Smooth muscle cell (in vitro differentiated cells): ENCODE measurements at regions not wholly inside any gene's neighbourhood (a gene's known extent, or its start where the extent isn't known, plus 50 kb on each side); places are given as distances from the start of the nearest gene placed in this dataset.
"Not testable (repeated sequence)": the region's sequence is repeated elsewhere in the genome, so short reads cannot be mapped to it uniquely, and the experiment has no call there.

Experiments
- DNase-seq: peaks from one replicate; lab custom pipeline; 2025; ENCODE audit not compliant: unreplicated experiment; lab: John Stamatoyannopoulos, UW
- H2AFZ ChIP-seq: fragments of 200-600 bp; sonication (generic); 2 replicates; pipeline ENCODE4 v1.6.0; 2016; ENCODE audit warnings: antibody characterized with exemption, low read depth, mild to moderate bottlenecking
- H3F3A ChIP-seq: fragments of 200-600 bp; sonication (generic); 2 replicates; pipeline ENCODE4 v1.6.0; 2017; ENCODE audit warnings: antibody characterized with exemption, low read depth
- H3K27ac ChIP-seq: fragments of 200-600 bp; sonication (generic); 2 replicates; pipeline ENCODE4 v1.5.1; 2016; ENCODE audit warnings: low read depth, mild to moderate bottlenecking
- H3K27me3 ChIP-seq: fragments of 200-600 bp; sonication (generic); 2 replicates; pipeline ENCODE4 v1.6.1; 2016; ENCODE audit warnings: low read depth, mild to moderate bottlenecking
- H3K36me3 ChIP-seq: fragments of 200-600 bp; sonication (generic); 2 replicates; pipeline ENCODE4 v1.5.1; 2016; ENCODE audit warnings: low read depth
- H3K4me1 ChIP-seq: fragments of 200-600 bp; sonication (generic); 2 replicates; pipeline ENCODE4 v1.5.1; 2016; ENCODE audit warnings: low read depth
- H3K4me2 ChIP-seq: fragments of 200-600 bp; sonication (generic); 2 replicates; pipeline ENCODE4 v1.6.0; 2016; ENCODE audit warnings: mild to moderate bottlenecking
- H3K4me3 ChIP-seq: fragments of 200-600 bp; sonication (generic); 2 replicates; pipeline ENCODE4 v1.5.1; 2016; ENCODE audit warnings: mild to moderate bottlenecking
- H3K79me2 ChIP-seq: fragments of 200-600 bp; sonication (generic); 2 replicates; pipeline ENCODE4 v1.6.0; 2016; ENCODE audit warnings: low read depth, mild to moderate bottlenecking
- H3K9ac ChIP-seq: fragments of 200-600 bp; sonication (generic); 2 replicates; pipeline ENCODE4 v1.6.0; 2016; ENCODE audit warnings: low read depth
- H3K9me3 ChIP-seq: fragments of 200-600 bp; sonication (generic); replicated peaks from 2 replicates; pipeline ENCODE4 v1.5.1; 2016; ENCODE audit warnings: low read depth
- H4K20me1 ChIP-seq: fragments of 200-600 bp; sonication (generic); 2 replicates; pipeline ENCODE4 v1.6.0; 2016; ENCODE audit warnings: low read depth
- WGBS: methylation state at CpG from one replicate; pipeline ENCODE4 v1.1.7; 2016; ENCODE audit warnings: low lambda C conversion rate; 5-methylcytosine and 5-hydroxymethylcytosine counted together
- TF ChIP-seq, protein P1 (sequence below): fragments of 200-600 bp; sonication (generic); IDR thresholded peaks from 2 replicates; pipeline ENCODE4 v1.5.1; 2017; ENCODE audit warnings: borderline replicate concordance, mild to moderate bottlenecking, antibody characterized with exemption; ENCODE audit not compliant: insufficient read depth, poor library complexity, severe bottlenecking

DNA sequence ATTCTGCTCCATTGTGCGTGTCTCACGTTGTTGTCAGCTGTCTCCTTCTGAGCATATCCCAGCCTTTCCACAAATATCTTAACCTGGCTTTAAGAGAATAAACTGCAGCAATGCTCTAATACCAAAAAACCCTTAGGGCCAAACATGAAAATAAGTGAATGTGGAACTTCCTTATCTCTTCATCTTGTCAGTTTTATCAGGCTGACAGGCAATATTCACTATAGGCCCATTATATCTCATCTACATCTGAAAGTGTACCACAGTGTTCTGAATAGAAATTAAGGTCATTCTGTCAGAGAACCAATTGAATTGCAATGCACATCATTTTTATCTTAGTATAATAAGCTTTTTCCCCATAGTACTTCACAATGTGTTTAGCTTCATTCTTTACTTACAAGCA lies 933.1 kb upstream of the FBXO33 start:
- no peaks in the 10 kb centered on the region for H3K9me3 ChIP-seq
- 75% methylated on average over 2 of the region's 2 CpGs for WGBS
- TF ChIP-seq, protein P1, sequence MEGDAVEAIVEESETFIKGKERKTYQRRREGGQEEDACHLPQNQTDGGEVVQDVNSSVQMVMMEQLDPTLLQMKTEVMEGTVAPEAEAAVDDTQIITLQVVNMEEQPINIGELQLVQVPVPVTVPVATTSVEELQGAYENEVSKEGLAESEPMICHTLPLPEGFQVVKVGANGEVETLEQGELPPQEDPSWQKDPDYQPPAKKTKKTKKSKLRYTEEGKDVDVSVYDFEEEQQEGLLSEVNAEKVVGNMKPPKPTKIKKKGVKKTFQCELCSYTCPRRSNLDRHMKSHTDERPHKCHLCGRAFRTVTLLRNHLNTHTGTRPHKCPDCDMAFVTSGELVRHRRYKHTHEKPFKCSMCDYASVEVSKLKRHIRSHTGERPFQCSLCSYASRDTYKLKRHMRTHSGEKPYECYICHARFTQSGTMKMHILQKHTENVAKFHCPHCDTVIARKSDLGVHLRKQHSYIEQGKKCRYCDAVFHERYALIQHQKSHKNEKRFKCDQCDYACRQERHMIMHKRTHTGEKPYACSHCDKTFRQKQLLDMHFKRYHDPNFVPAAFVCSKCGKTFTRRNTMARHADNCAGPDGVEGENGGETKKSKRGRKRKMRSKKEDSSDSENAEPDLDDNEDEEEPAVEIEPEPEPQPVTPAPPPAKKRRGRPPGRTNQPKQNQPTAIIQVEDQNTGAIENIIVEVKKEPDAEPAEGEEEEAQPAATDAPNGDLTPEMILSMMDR: no peak
- H3K4me3 ChIP-seq: no peak overlapping the region
- no peaks in the 10 kb centered on the region for H3K4me1 ChIP-seq
- H2AFZ ChIP-seq: no peak overlapping the region
- no peak for DNase-seq
- H3K4me2 ChIP-seq: no peak overlapping the region
- no peak overlapping the region for H3K27ac ChIP-seq
- no peaks in the 10 kb centered on the region for H3K36me3 ChIP-seq
- no peak overlapping the region for H3K9ac ChIP-seq
- H3K27me3 ChIP-seq: no peaks in the 10 kb centered on the region
- no peaks in the 10 kb centered on the region for H3K79me2 ChIP-seq
- H4K20me1 ChIP-seq: no peaks in the 10 kb centered on the region
- no peaks in the 10 kb centered on the region for H3F3A ChIP-seq

DNA sequence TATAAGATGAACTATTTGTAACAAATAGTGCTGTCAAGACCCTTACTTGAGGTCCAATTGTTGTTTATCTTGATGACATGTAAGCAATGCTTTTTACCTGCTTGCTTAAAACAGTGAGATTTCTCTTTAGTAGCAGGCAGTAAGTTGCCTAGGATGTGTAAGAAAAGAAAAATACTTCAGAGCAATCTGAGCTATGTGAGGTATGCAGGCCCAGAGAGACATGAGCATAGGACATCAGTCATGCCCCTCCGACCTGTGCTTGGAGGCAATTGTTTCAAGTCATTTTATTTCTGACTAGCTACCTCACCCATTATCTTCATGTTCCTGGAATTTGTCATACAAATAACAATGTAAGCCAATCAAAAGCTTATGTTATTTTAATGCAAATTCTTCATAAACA lies 930.6 kb upstream of the FBXO33 start:
- 32% methylated on average over 1 of the region's 1 CpG for WGBS
- H3F3A ChIP-seq: no peaks in the 10 kb centered on the region
- H3K4me2 ChIP-seq: no peak overlapping the region
- H3K27me3 ChIP-seq: no peaks in the 10 kb centered on the region
- H3K4me1 ChIP-seq: no peaks in the 10 kb centered on the region
- no peaks in the 10 kb centered on the region for H3K9me3 ChIP-seq
- TF ChIP-seq, protein P1: no peak
- no peaks in the 10 kb centered on the region for H4K20me1 ChIP-seq
- H3K9ac ChIP-seq: no peak overlapping the region
- H3K27ac ChIP-seq: no peak overlapping the region
- no peak overlapping the region for H2AFZ ChIP-seq
- DNase-seq: no peak
- no peak overlapping the region for H3K4me3 ChIP-seq
- no peaks in the 10 kb centered on the region for H3K36me3 ChIP-seq
- H3K79me2 ChIP-seq: no peaks in the 10 kb centered on the region

DNA sequence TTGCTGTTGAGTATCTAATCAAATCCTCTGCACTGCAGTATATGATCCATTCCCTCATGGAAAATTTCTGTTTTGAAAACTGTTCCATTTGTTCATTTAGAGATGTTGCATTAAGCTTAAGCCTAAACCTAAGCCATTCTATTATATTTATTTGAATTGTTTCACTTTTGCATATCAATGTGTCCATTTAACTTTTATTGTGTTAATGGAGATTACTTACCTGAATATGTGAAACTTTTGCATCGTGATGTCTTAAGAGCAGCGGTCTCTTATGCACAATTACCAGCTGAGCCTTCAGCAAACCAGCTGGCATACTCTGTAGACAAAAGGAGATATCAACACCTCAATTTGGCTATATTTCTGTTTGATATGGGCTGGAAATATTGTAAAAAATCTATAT lies 922.5 kb upstream of the FBXO33 start:
- Histone ChIP-seq H3F3A (no peaks in the 10 kb centered on the region), H3K4me2 (no peak overlapping the region), H2AFZ (no peak overlapping the region), H3K4me1 (no peaks in the 10 kb centered on the region), H4K20me1 (no peaks in the 10 kb centered on the region), H3K4me3 (no peak overlapping the region), H3K79me2 (no peaks in the 10 kb centered on the region), H3K27ac (no peak overlapping the region), H3K9ac (no peak overlapping the region), H3K36me3 (no peaks in the 10 kb centered on the region), H3K27me3 (no peaks in the 10 kb centered on the region), H3K9me3 (no peaks in the 10 kb centered on the region)
- WGBS: 61% methylated on average over 2 of the region's 2 CpGs
- no peak for DNase-seq
- TF ChIP-seq, protein P1: no peak

DNA sequence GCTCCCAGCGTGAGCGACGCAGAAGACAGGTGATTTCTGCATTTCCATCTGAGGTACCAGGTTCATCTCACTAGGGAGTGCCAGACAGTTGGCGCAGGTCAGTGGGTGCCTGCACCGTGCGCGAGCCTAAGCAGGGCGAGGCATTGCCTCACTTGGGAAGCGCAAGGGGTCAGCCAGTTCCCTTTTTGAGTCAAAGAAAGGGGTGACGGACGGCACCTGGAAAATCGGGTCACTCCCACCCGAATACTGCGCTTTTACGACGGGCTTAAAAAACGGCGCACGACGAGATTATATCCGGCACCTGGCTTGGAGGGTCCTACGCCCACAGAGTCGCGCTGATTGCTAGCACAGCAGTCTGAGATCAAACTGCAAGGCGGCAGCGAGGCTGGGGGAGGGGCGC lies 915.9 kb upstream of the FBXO33 start:
- not testable (repeated sequence) for H4K20me1 ChIP-seq, H3K9me3 ChIP-seq, H3K36me3 ChIP-seq, H3K27me3 ChIP-seq, DNase-seq, H3K9ac ChIP-seq, H3K79me2 ChIP-seq, H3K27ac ChIP-seq, H3F3A ChIP-seq, H3K4me1 ChIP-seq
- peak overlapping the region; percentile 57 for H3K4me3 ChIP-seq
- 31% methylated on average over 27 of the region's 27 CpGs for WGBS
- peak overlapping the region; percentile 84 for H3K4me2 ChIP-seq
- H2AFZ ChIP-seq: peak overlapping the region; percentile 87
